ENCODE measurements at regions not wholly inside any gene's neighbourhood (a gene's known extent, or its start where the extent isn't known, plus 50 kb on each side); places are given as distances from the start of the nearest gene placed in this dataset.

- TF ChIP-seq CTCF (conservative IDR thresholded peaks at IDR 0.05; ENCODE audit: low read length) (no peak), EZH2phosphoT487 (IDR thresholded peaks at IDR 0.05; ENCODE audit: borderline replicate concordance, low read depth, low read length) (no peak)
Observed at GRCh38 chr2:204061241-204061640, 124.7 kb downstream of the ICOS start.
